ENCODE measurements at regions not wholly inside any gene's neighbourhood (a gene's known extent, or its start where the extent isn't known, plus 50 kb on each side); places are given as distances from the start of the nearest gene placed in this dataset.

- no peak for TF ChIP-seq RAD21 (conservative IDR thresholded peaks at IDR 0.05)
- TF ChIP-seq, protein P1, sequence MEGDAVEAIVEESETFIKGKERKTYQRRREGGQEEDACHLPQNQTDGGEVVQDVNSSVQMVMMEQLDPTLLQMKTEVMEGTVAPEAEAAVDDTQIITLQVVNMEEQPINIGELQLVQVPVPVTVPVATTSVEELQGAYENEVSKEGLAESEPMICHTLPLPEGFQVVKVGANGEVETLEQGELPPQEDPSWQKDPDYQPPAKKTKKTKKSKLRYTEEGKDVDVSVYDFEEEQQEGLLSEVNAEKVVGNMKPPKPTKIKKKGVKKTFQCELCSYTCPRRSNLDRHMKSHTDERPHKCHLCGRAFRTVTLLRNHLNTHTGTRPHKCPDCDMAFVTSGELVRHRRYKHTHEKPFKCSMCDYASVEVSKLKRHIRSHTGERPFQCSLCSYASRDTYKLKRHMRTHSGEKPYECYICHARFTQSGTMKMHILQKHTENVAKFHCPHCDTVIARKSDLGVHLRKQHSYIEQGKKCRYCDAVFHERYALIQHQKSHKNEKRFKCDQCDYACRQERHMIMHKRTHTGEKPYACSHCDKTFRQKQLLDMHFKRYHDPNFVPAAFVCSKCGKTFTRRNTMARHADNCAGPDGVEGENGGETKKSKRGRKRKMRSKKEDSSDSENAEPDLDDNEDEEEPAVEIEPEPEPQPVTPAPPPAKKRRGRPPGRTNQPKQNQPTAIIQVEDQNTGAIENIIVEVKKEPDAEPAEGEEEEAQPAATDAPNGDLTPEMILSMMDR (IDR thresholded peaks at IDR 0.05; ENCODE audit: poor library complexity, severe bottlenecking), result no peak
- no peak for TF ChIP-seq POLR2AphosphoS5 (IDR thresholded peaks at IDR 0.05)
Measured at GRCh38 chr3:88758676-88759075, 348.7 kb upstream of the EPHA3 start.

Measured in neural cell (in vitro differentiated cells).